K562 (cell line): ENCODE measurements at regions not wholly inside any gene's neighbourhood (a gene's known extent, or its start where the extent isn't known, plus 50 kb on each side); places are given as distances from the start of the nearest gene placed in this dataset.

Experiments used
- DPF2 ChIP-seq: fragments of 450-650 bp; IDR thresholded peaks from 2 replicates; pipeline ENCODE4 v1.6.1; 2016
- FOSL1 ChIP-seq: fragments of 200-800 bp; sonication (Bioruptor generic); conservative IDR thresholded peaks from 2 replicates; pipeline ENCODE4 v1.6.1; 2016; ENCODE audit warnings: missing genetic modification characterization, missing compliant biosample characterization
- HMG20B ChIP-seq: fragments of 250-450 bp; sonication (Bioruptor Pico); IDR thresholded peaks from 2 replicates; pipeline ENCODE4 v1.5.0; 2021; ENCODE audit warnings: mild to moderate bottlenecking
- KLF16 ChIP-seq: IDR thresholded peaks from 2 replicates; pipeline ENCODE4 v1.6.1; 2016; ENCODE audit warnings: antibody characterized with exemption
- MYBL2 ChIP-seq, 2 experiments: fragments of 450-650 bp in 1 of 2; sonication (generic) in 1 of 2; formaldehyde crosslinking in 1 of 2; IDR thresholded peaks; 2 replicates each; pipeline versions ENCODE4 v1.6.1 to v1.8.1; 2017 to 2022; ENCODE audit warnings: borderline replicate concordance in 1 of 2, inconsistent platforms in 1 of 2, low read depth in 1 of 2, mild to moderate bottlenecking in 1 of 2, missing genetic modification reagents in 1 of 2, moderate library complexity in 1 of 2
- NCOA6 ChIP-seq: fragments of 450-650 bp; IDR thresholded peaks from 2 replicates; pipeline ENCODE4 v1.6.1; 2017; ENCODE audit warnings: mild to moderate bottlenecking
- POLR3G ChIP-seq: IDR thresholded peaks from 2 replicates; pipeline ENCODE4 v1.6.1; 2011; ENCODE audit not compliant: insufficient read length, insufficient replicate concordance; ENCODE audit errors: extremely low read depth
- RBM14 ChIP-seq: fragments of 200-400 bp; formaldehyde crosslinking; IDR thresholded peaks from 2 replicates; pipeline ENCODE4 v1.6.1; 2018; ENCODE audit warnings: low read depth, mild to moderate bottlenecking, low read length, moderate library complexity, borderline replicate concordance; ENCODE audit not compliant: insufficient read depth
- RHOXF2B ChIP-seq: fragments of 250-450 bp; sonication (Bioruptor Pico); conservative IDR thresholded peaks from 2 replicates; pipeline ENCODE4 v1.5.1; 2021
- SMARCB1 ChIP-seq: IDR thresholded peaks from 2 replicates; pipeline ENCODE4 v1.6.1; 2011; ENCODE audit warnings: improper control_type of control experiment, low read depth; ENCODE audit not compliant: insufficient read length
- SOX6 ChIP-seq: fragments of 450-650 bp; IDR thresholded peaks from 2 replicates; pipeline ENCODE4 v1.6.1; 2014; ENCODE audit warnings: mild to moderate bottlenecking
- ZNF551 ChIP-seq: fragments of 250-450 bp; sonication (Bioruptor Pico); IDR thresholded peaks from 2 replicates; pipeline ENCODE4 v1.5.0; 2021; ENCODE audit warnings: mild to moderate bottlenecking, moderate library complexity
- ZNF830 ChIP-seq: fragments of 250-450 bp; sonication (Bioruptor Pico); IDR thresholded peaks from 2 replicates; pipeline ENCODE4 v1.5.0; 2021; ENCODE audit warnings: mild to moderate bottlenecking
- TF ChIP-seq, protein P1 (sequence below): sonication (generic); formaldehyde crosslinking; IDR thresholded peaks from 2 replicates; pipeline ENCODE4 v1.8.1; 2023; ENCODE audit warnings: mild to moderate bottlenecking, missing genetic modification reagents
- TF ChIP-seq, protein P2 (sequence below): fragments of 200-600 bp; sonication (generic); IDR thresholded peaks from one replicate; pipeline ENCODE4 v1.6.1; 2012; ENCODE audit warnings: mild to moderate bottlenecking, low read depth, low read length, inconsistent platforms

DNA sequence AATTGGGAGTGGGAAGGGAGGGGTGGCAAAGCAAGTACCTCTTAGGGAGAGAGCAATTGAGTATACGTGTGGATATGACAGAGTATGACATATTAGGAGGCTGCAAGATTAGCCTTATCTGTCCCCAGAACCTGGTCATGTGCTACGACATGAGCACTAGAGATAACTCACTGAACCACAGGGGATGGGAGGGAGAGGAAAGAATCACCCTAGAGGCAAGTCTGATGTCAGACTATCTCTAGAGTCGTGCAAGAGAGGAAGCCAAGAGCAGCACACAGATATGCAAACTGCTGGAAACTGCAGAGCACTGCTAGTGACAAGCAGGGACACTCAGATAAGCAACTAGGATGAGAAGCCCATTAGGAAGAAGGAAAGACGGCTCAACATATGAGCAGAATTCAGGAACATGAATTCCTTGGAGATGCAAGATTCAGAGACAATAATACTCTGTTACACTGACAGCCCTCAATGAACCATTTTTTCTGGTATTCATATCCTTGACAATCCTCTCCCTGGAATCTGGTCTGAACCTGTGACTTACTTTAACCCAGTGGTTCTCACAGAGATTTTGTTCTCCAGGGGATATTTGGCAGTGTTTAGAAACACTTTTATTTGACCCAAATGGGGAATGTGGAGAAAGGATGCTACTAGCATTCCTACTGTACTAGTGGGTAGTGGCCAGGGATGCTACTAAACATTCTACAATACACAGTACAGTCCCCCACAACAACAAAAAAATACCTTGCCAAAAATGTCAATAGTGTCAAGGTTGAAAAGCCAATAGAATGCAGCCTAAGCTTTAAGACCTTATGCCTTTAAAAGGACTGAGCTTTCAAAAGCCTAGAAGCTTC is 84.0 kb upstream of the BMP2K start (continued):
- TF ChIP-seq, protein P1, sequence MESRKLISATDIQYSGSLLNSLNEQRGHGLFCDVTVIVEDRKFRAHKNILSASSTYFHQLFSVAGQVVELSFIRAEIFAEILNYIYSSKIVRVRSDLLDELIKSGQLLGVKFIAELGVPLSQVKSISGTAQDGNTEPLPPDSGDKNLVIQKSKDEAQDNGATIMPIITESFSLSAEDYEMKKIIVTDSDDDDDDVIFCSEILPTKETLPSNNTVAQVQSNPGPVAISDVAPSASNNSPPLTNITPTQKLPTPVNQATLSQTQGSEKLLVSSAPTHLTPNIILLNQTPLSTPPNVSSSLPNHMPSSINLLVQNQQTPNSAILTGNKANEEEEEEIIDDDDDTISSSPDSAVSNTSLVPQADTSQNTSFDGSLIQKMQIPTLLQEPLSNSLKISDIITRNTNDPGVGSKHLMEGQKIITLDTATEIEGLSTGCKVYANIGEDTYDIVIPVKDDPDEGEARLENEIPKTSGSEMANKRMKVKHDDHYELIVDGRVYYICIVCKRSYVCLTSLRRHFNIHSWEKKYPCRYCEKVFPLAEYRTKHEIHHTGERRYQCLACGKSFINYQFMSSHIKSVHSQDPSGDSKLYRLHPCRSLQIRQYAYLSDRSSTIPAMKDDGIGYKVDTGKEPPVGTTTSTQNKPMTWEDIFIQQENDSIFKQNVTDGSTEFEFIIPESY (CRISPR knock-in tag): peak; percentile 77
- TF ChIP-seq POLR3G (no peak), RBM14 (no peak), HMG20B (CRISPR knock-in tag) (no peak), RHOXF2B (CRISPR knock-in tag) (no peak), ZNF830 (no peak), NCOA6 (0 out of 2 replicates have a peak, but pooled peaks have one; percentile 26), KLF16 (peak; percentile 100), SOX6 (peak; percentile 100), FOSL1 (tag) (peak; percentile 94), SMARCB1 (peak; percentile 95), MYBL2 (IDR thresholded peaks at IDR 0.05; ENCODE audit: low read depth) (no peak; the same call in 1 of the 2 replicates), MYBL2 (CRISPR knock-in tag; IDR thresholded peaks at IDR 0.05; ENCODE audit: borderline replicate concordance) (no peak), ZNF551 (no peak), DPF2 (peak; percentile 100)
- TF ChIP-seq, protein P2, sequence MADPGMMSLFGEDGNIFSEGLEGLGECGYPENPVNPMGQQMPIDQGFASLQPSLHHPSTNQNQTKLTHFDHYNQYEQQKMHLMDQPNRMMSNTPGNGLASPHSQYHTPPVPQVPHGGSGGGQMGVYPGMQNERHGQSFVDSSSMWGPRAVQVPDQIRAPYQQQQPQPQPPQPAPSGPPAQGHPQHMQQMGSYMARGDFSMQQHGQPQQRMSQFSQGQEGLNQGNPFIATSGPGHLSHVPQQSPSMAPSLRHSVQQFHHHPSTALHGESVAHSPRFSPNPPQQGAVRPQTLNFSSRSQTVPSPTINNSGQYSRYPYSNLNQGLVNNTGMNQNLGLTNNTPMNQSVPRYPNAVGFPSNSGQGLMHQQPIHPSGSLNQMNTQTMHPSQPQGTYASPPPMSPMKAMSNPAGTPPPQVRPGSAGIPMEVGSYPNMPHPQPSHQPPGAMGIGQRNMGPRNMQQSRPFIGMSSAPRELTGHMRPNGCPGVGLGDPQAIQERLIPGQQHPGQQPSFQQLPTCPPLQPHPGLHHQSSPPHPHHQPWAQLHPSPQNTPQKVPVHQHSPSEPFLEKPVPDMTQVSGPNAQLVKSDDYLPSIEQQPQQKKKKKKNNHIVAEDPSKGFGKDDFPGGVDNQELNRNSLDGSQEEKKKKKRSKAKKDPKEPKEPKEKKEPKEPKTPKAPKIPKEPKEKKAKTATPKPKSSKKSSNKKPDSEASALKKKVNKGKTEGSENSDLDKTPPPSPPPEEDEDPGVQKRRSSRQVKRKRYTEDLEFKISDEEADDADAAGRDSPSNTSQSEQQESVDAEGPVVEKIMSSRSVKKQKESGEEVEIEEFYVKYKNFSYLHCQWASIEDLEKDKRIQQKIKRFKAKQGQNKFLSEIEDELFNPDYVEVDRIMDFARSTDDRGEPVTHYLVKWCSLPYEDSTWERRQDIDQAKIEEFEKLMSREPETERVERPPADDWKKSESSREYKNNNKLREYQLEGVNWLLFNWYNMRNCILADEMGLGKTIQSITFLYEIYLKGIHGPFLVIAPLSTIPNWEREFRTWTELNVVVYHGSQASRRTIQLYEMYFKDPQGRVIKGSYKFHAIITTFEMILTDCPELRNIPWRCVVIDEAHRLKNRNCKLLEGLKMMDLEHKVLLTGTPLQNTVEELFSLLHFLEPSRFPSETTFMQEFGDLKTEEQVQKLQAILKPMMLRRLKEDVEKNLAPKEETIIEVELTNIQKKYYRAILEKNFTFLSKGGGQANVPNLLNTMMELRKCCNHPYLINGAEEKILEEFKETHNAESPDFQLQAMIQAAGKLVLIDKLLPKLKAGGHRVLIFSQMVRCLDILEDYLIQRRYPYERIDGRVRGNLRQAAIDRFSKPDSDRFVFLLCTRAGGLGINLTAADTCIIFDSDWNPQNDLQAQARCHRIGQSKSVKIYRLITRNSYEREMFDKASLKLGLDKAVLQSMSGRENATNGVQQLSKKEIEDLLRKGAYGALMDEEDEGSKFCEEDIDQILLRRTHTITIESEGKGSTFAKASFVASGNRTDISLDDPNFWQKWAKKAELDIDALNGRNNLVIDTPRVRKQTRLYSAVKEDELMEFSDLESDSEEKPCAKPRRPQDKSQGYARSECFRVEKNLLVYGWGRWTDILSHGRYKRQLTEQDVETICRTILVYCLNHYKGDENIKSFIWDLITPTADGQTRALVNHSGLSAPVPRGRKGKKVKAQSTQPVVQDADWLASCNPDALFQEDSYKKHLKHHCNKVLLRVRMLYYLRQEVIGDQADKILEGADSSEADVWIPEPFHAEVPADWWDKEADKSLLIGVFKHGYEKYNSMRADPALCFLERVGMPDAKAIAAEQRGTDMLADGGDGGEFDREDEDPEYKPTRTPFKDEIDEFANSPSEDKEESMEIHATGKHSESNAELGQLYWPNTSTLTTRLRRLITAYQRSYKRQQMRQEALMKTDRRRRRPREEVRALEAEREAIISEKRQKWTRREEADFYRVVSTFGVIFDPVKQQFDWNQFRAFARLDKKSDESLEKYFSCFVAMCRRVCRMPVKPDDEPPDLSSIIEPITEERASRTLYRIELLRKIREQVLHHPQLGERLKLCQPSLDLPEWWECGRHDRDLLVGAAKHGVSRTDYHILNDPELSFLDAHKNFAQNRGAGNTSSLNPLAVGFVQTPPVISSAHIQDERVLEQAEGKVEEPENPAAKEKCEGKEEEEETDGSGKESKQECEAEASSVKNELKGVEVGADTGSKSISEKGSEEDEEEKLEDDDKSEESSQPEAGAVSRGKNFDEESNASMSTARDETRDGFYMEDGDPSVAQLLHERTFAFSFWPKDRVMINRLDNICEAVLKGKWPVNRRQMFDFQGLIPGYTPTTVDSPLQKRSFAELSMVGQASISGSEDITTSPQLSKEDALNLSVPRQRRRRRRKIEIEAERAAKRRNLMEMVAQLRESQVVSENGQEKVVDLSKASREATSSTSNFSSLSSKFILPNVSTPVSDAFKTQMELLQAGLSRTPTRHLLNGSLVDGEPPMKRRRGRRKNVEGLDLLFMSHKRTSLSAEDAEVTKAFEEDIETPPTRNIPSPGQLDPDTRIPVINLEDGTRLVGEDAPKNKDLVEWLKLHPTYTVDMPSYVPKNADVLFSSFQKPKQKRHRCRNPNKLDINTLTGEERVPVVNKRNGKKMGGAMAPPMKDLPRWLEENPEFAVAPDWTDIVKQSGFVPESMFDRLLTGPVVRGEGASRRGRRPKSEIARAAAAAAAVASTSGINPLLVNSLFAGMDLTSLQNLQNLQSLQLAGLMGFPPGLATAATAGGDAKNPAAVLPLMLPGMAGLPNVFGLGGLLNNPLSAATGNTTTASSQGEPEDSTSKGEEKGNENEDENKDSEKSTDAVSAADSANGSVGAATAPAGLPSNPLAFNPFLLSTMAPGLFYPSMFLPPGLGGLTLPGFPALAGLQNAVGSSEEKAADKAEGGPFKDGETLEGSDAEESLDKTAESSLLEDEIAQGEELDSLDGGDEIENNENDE: no peak
